GM12878 (cell line): ENCODE measurements at regions not wholly inside any gene's neighbourhood (a gene's known extent, or its start where the extent isn't known, plus 50 kb on each side); places are given as distances from the start of the nearest gene placed in this dataset.

ENCODE experiments used
- ATAC-seq: fragments of 200-7000 bp; cut with Tn5 transposase; 3 replicates; pipeline ENCODE4 v1.9.1; 2020; ENCODE audit warnings: mild to moderate bottlenecking, moderate library complexity
- BruUV-seq: library from RNA; stranded (reverse); fragments of 400-500 nt; replicated peaks from 2 replicates; lab custom pipeline; 2021; lab: Mats Ljungman, UMichigan
- CTCF ChIA-PET: fragments of 300-600 bp; sonication (Branson Sonifier 250); formaldehyde crosslinking; extraction: SDS; loops from one replicate; lab custom pipeline; 2021; ENCODE audit warnings: inconsistent platforms; lab: Yijun Ruan, JAX
- POLR2A ChIA-PET: fragments of 350-600 bp; formaldehyde crosslinking; extraction: SDS; loops from one replicate; lab custom pipeline; 2021; ENCODE audit warnings: inconsistent platforms; lab: Charles Lee
- RAD21 ChIA-PET: fragments of 300-600 bp; sonication (Branson Sonifier 250); formaldehyde crosslinking; loops from one replicate; lab custom pipeline; 2023; ENCODE audit warnings: antibody characterized with exemption; ENCODE audit not compliant: unreplicated experiment; lab: Charles Lee
- SMC1A ChIA-PET: fragments of 300-600 bp; sonication (Branson Sonifier 250); formaldehyde crosslinking; loops from one replicate; lab custom pipeline; 2023; ENCODE audit not compliant: unreplicated experiment, uncharacterized antibody; lab: Charles Lee
- DNase-seq: peaks from one replicate; pipeline ENCODE4 v3.0.0-alpha.2; 2011; ENCODE audit warnings: low read depth, low spot score
- FAIRE-seq: peaks from 3 replicates; lab custom pipeline; 2011; peaks lifted over from hg19 to GRCh38; lab: Jason Lieb, UNC
- H2AFZ ChIP-seq: 2 replicates; pipeline ENCODE4 v1.6.0; 2011; ENCODE audit warnings: low read depth, low read length, control low read depth; ENCODE audit not compliant: control insufficient read depth
- H3K27ac ChIP-seq: 2 replicates; pipeline ENCODE4 v1.5.1; 2011; ENCODE audit warnings: control low read depth; ENCODE audit not compliant: control insufficient read depth, insufficient read depth
- H3K27me3 ChIP-seq, 2 experiments: replicated peaks in 1 of 2; 2 replicates each; pipeline versions ENCODE4 v1.6.0 to v1.6.1; 2011; ENCODE audit warnings: low read length in 1 of 2; ENCODE audit not compliant: control insufficient read depth in 2 of 2, insufficient read depth in 2 of 2
- H3K36me3 ChIP-seq, 2 experiments: 2 replicates each; pipeline ENCODE4 v1.5.1; 2011; ENCODE audit warnings: low read length in 1 of 2; ENCODE audit not compliant: control insufficient read depth in 2 of 2, insufficient read depth in 2 of 2
- H3K4me1 ChIP-seq: 2 replicates; pipeline ENCODE4 v1.6.1; 2011; ENCODE audit warnings: mild to moderate bottlenecking, low read length, moderate library complexity, mixed read lengths; ENCODE audit not compliant: control insufficient read depth, insufficient read depth
- H3K4me2 ChIP-seq: 2 replicates; pipeline ENCODE4 v1.6.0; 2011; ENCODE audit warnings: control low read depth; ENCODE audit not compliant: control insufficient read depth, insufficient read depth
- H3K4me3 ChIP-seq: fragments of 200-600 bp; sonication (generic); 2 replicates; pipeline ENCODE4 v1.5.1; 2016
- H3K79me2 ChIP-seq: 2 replicates; pipeline ENCODE4 v1.6.0; 2011; ENCODE audit warnings: low read length; ENCODE audit not compliant: control insufficient read depth, insufficient read depth
- H3K9ac ChIP-seq: 2 replicates; pipeline ENCODE4 v1.8.0; 2011; ENCODE audit warnings: low read length, control low read depth, mixed read lengths; ENCODE audit not compliant: control insufficient read depth, insufficient read depth
- H3K9me3 ChIP-seq: replicated peaks from 3 replicates; pipeline ENCODE4 v1.5.1; 2011; ENCODE audit warnings: mild to moderate bottlenecking, low read length; ENCODE audit not compliant: control insufficient read depth, insufficient read depth
- H4K20me1 ChIP-seq: 2 replicates; pipeline ENCODE4 v1.6.0; 2011; ENCODE audit not compliant: control insufficient read depth, insufficient read depth
- CHD1 ChIP-seq: IDR thresholded peaks from 2 replicates; pipeline ENCODE4 v1.6.1; 2012; ENCODE audit warnings: low read depth, low read length, improper control_type of control experiment
- EED ChIP-seq: sonication (generic); IDR thresholded peaks from 2 replicates; pipeline ENCODE4 v1.6.1; 2016; ENCODE audit warnings: antibody characterized with exemption, low read depth
- MTA3 ChIP-seq: IDR thresholded peaks from 2 replicates; pipeline ENCODE4 v1.6.1; 2012; ENCODE audit warnings: low read length, inconsistent platforms, borderline replicate concordance
- MXI1 ChIP-seq: fragments of 150-350 bp; IDR thresholded peaks from 2 replicates; pipeline ENCODE4 v1.6.1; 2011; ENCODE audit warnings: low read depth, mild to moderate bottlenecking, inconsistent platforms, low read length, improper control_type of control experiment
- NR2C2 ChIP-seq: IDR thresholded peaks from 2 replicates; pipeline ENCODE4 v1.6.1; 2011; ENCODE audit warnings: borderline replicate concordance, low read depth; ENCODE audit not compliant: control insufficient read depth, insufficient read length
- RCOR1 ChIP-seq: conservative IDR thresholded peaks from 2 replicates; pipeline ENCODE4 v1.6.1; 2012; ENCODE audit warnings: low read depth, low read length, improper control_type of control experiment
- SMC3 ChIP-seq: IDR thresholded peaks from 2 replicates; pipeline ENCODE4 v1.6.1; 2011; ENCODE audit warnings: low read length, improper control_type of control experiment, borderline replicate concordance
- SREBF1 ChIP-seq: IDR thresholded peaks from 2 replicates; pipeline ENCODE4 v1.6.1; 2012; ENCODE audit warnings: mild to moderate bottlenecking, low read length
- TAF1 ChIP-seq: IDR thresholded peaks from 2 replicates; pipeline ENCODE4 v1.6.1; 2011; ENCODE audit warnings: mild to moderate bottlenecking, low read depth, low read length, borderline replicate concordance
- ZNF622 ChIP-seq: fragments of 450-650 bp; IDR thresholded peaks from 2 replicates; pipeline ENCODE4 v1.6.1; 2017; ENCODE audit warnings: mild to moderate bottlenecking, inconsistent platforms
- in situ Hi-C: fragments of 300-500 bp; cut with MboI; formaldehyde crosslinking; loops from 9 replicates; pipeline ENCODE4 v1.14.3; 2018; ENCODE audit warnings: mixed read lengths
- intact Hi-C: fragments of 100-400 bp; cut with micrococcal nuclease; formaldehyde crosslinking; loops from one replicate; pipeline ENCODE4 v1.14.2; 2022; ENCODE audit not compliant: unreplicated experiment
- TF ChIP-seq, protein P1 (sequence below): fragments of 450-650 bp; IDR thresholded peaks from 2 replicates; pipeline ENCODE4 v1.6.1; 2018; ENCODE audit warnings: mild to moderate bottlenecking, low read depth, moderate library complexity; ENCODE audit not compliant: partially characterized antibody

DNA sequence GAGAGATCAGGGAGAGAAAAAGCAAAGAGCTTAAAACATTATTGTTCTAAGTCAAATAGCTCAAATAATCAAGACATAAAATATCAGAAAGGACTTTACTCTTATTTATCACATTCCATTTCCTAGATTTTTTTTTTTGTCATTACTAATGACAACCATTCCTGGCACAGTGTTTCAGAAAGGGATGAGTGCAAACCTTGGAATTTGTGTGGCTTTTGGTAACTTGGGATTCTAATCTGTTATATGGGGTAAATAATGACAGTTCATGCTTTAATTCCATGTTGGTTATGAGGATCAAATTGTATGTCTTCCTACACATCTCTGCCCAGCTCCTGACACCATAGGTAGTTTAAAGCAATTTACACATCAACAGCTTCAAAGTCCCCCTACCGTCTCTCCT is 358.4 kb upstream of the ADGRL4 start (continued):
- TF ChIP-seq, protein P1, sequence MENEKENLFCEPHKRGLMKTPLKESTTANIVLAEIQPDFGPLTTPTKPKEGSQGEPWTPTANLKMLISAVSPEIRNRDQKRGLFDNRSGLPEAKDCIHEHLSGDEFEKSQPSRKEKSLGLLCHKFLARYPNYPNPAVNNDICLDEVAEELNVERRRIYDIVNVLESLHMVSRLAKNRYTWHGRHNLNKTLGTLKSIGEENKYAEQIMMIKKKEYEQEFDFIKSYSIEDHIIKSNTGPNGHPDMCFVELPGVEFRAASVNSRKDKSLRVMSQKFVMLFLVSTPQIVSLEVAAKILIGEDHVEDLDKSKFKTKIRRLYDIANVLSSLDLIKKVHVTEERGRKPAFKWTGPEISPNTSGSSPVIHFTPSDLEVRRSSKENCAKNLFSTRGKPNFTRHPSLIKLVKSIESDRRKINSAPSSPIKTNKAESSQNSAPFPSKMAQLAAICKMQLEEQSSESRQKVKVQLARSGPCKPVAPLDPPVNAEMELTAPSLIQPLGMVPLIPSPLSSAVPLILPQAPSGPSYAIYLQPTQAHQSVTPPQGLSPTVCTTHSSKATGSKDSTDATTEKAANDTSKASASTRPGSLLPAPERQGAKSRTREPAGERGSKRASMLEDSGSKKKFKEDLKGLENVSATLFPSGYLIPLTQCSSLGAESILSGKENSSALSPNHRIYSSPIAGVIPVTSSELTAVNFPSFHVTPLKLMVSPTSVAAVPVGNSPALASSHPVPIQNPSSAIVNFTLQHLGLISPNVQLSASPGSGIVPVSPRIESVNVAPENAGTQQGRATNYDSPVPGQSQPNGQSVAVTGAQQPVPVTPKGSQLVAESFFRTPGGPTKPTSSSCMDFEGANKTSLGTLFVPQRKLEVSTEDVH = no peak
- TF ChIP-seq CHD1 (no peak), MXI1 (no peak)

DNA sequence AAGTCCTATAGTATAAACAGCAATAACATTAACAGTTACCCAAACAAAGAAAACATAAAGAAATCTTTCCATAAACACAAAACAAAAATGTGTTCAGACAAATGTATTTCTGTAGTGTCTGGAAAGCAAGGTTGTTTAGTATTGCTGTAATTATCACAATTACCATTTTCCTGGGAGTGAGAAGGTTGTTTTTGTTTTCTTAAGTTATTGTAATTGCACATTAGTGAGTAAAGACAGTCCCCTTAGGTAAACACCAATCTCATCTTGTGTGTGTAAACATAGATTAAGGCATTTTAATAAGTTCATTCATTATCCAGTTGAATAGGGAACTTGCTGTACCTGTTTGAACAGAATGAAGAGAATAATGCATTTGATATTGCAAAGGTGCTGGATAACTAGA is 356.9 kb upstream of the ADGRL4 start:
- ATAC-seq (no peak), DNase-seq (no peak), FAIRE-seq (no peak)
- H3K4me1 ChIP-seq = no peaks in the 10 kb centered on the region
- no peaks in the 10 kb centered on the region for H3K9me3 ChIP-seq
- no TSS peak for BruUV-seq
- SMC1A ChIA-PET = no interaction called here
- TF ChIP-seq EED (no peak), MTA3 (no peak), SMC3 (no peak), ZNF622 (no peak), TAF1 (no peak), SREBF1 (no peak), CHD1 (no peak), NR2C2 (no peak), RCOR1 (no peak)
- intact Hi-C loops = no loop called here
- H2AFZ ChIP-seq = no peak overlapping the region
- H3K36me3 ChIP-seq = no peaks in the 10 kb centered on the region
- H3K79me2 ChIP-seq = no peaks in the 10 kb centered on the region
- POLR2A ChIA-PET = no interaction called here
- RAD21 ChIA-PET = no interaction called here
- in situ Hi-C loops = no loop called here
- H4K20me1 ChIP-seq = no peaks in the 10 kb centered on the region
- H3K4me2 ChIP-seq = no peak overlapping the region
- peaks cover 0 to 2% of the 10 kb centered on the region in 2 experiments; a peak in 2 of 4 replicates for H3K27me3 ChIP-seq
- CTCF ChIA-PET = interaction anchor here (2.5 kb wide), 1 partner anchor 10 kb away, joined by 10 read pairs; no protein-coding TSS in a partner anchor
- H3K27ac ChIP-seq = no peak overlapping the region
- H3K9ac ChIP-seq = no peak overlapping the region
- no peak overlapping the region for H3K4me3 ChIP-seq
